Mucosa of stomach (tissue), 1 donor: ENCODE measurements at regions not wholly inside any gene's neighbourhood (a gene's known extent, or its start where the extent isn't known, plus 50 kb on each side); places are given as distances from the start of the nearest gene placed in this dataset.

Experiments
- H3K27me3 ChIP-seq: one replicate; pipeline ENCODE4 v1.7.0; 2013; ENCODE audit warnings: mild to moderate bottlenecking, low read length; ENCODE audit not compliant: control insufficient read depth, insufficient read depth
- H3K36me3 ChIP-seq: one replicate; pipeline ENCODE4 v1.7.0; 2013; ENCODE audit warnings: low read length; ENCODE audit not compliant: control insufficient read depth, insufficient read depth
- H3K4me1 ChIP-seq: one replicate; pipeline ENCODE4 v1.7.0; 2013; ENCODE audit warnings: mild to moderate bottlenecking, low read length; ENCODE audit not compliant: control insufficient read depth, insufficient read depth
- H3K4me3 ChIP-seq: one replicate; pipeline ENCODE4 v1.7.0; 2013; ENCODE audit warnings: low read length
- H3K9ac ChIP-seq: one replicate; pipeline ENCODE4 v1.7.0; 2013; ENCODE audit warnings: mild to moderate bottlenecking, low read length, moderate library complexity
- H3K9me3 ChIP-seq: one replicate; pipeline ENCODE4 v1.7.0; 2013; ENCODE audit warnings: mild to moderate bottlenecking, low read length, moderate library complexity; ENCODE audit not compliant: control insufficient read depth
- donor health status: Pancreatic carcinoma.

DNA sequence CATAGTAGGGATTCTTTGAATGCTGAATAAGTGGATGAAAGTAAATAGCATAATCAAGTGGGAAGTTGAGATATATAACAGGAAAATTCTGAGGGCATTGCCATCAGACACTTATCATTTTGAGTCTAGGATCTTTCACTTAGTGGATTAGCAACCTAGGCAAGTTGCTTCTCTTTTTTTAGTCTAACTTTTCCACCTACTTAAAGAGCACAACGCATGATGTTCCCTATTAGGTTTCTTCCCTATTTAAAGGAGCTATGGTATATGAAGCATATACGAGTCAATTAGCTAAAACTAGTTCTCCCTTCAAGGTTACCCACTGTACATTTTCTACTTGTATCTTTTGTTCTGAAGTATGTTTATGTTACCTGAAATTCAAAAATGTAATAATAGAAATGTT is 67.1 kb upstream of the HS3ST1 start:
- no peaks in the 10 kb centered on the region for H3K4me1 ChIP-seq
- no peak overlapping the region for H3K4me3 ChIP-seq
- no peaks in the 10 kb centered on the region for H3K27me3 ChIP-seq
- H3K9me3 ChIP-seq: no peaks in the 10 kb centered on the region
- no peaks in the 10 kb centered on the region for H3K36me3 ChIP-seq
- no peak overlapping the region for H3K9ac ChIP-seq

DNA sequence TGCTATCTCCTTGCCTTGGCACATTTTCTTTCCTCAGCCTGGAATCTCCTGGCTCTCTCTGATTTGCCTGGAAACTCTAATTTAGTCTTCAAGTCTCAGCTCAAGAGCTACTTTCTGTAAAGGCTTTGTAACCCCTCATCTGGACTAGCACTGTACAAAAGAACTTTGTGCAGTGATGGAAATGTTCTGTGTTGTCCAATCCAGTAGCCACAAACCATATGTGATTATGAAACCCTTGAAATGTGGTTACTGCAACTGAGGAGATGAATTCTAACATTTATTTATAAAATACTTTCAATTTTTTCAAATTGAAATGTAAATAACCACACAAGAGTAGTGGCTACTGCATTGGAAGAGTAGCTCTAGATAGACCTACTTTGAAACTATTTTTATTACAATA is 66.6 kb upstream of the HS3ST1 start:
- no peak overlapping the region for H3K9ac ChIP-seq
- no peaks in the 10 kb centered on the region for H3K27me3 ChIP-seq
- H3K4me3 ChIP-seq: no peak overlapping the region
- no peaks in the 10 kb centered on the region for H3K36me3 ChIP-seq
- no peaks in the 10 kb centered on the region for H3K4me1 ChIP-seq
- no peaks in the 10 kb centered on the region for H3K9me3 ChIP-seq

DNA sequence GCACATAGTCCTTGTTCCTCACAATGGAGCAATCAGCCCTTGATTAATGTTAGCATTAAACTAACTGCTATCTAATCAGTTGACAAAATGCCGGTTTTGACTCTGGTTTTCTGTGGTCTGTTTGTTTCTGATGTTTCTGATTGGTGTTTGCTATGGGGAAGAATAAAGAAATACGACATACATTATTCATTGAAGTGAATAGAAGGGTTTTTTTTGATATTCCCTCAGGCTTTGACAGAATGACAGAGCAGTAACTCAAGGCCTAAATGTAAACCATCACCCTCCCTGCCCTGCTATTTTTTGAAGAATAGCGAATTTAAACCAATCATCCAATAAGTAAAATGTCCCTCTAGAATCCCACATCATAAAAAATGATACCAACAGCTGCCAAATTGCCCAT is 65.5 kb upstream of the HS3ST1 start:
- H3K4me1 ChIP-seq: no peaks in the 10 kb centered on the region
- H3K9me3 ChIP-seq: no peaks in the 10 kb centered on the region
- H3K4me3 ChIP-seq: no peak overlapping the region
- H3K9ac ChIP-seq: no peak overlapping the region
- H3K27me3 ChIP-seq: no peaks in the 10 kb centered on the region
- H3K36me3 ChIP-seq: no peaks in the 10 kb centered on the region

DNA sequence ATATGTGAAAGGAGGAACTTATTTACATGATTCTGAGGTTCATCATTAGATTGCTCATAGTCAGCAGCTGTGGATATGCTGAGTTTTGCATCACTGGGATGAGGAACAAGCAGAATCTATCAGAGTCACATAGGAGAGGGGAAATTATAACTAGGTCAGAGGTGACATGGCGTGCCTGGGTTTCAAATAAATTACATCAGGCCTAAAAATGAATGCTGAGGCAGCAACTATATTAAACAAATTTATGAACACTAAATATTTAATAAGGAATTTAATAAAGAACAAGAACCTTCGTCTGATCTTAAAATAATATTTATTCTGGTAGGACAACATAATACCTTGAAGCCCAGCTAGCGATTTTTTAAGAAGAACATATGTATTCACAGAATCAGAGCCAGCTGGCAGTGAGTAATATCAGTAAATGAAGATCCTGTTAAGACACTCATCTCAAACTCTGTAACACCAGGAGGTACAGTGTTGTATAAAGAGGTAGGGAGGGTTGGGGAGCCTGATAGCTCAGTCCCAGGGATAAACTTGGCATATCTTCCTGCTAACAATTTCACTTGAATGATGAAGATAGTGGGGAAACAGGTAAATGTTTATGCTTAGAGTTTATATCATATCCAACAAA is 60.9 kb upstream of the HS3ST1 start:
- Histone ChIP-seq H3K9me3 (no peaks in the 10 kb centered on the region), H3K4me1 (peaks cover 22% of the 10 kb centered on the region), H3K36me3 (no peaks in the 10 kb centered on the region), H3K27me3 (no peaks in the 10 kb centered on the region), H3K9ac (no peak overlapping the region), H3K4me3 (no peak overlapping the region)

DNA sequence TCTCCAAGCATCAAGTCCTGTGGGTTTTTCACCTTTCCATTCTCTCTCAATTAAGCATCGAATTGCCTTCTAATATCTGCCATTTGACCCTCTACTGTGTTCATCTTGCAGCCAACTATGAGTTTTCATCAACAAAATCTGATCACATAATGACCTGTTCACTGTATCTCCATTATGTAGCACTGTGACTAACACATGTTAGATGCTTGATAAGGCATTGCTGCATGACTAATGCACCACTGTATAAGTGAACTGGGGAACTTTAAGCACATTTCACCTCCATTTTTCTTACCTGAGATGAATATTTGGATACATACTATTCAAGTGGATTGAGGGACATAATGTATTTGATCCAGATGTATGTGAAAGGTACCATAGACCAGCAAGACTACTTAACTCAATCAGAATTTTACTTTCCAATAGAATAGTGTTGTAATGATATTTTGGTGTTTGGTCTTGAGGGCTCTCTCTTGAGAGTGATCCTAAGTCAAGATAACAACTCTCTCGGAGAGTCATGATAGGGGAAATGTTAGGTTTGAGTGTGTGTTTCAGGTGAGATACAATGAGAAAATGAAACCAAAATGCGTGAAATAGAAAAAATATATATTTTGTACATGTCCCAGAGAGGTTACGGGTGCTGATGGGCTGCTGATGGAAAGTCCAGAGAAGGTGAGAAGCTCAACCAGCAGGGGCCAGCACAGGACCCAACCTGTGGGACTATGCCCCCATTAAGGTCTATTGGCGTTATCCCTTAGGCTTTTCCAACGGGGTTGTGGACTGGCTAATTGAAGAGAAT is 60.2 kb upstream of the HS3ST1 start:
- H3K36me3 ChIP-seq: no peaks in the 10 kb centered on the region
- H3K9me3 ChIP-seq: no peaks in the 10 kb centered on the region
- H3K9ac ChIP-seq: no peak overlapping the region
- no peaks in the 10 kb centered on the region for H3K27me3 ChIP-seq
- peaks cover 24% of the 10 kb centered on the region for H3K4me1 ChIP-seq
- no peak overlapping the region for H3K4me3 ChIP-seq

DNA sequence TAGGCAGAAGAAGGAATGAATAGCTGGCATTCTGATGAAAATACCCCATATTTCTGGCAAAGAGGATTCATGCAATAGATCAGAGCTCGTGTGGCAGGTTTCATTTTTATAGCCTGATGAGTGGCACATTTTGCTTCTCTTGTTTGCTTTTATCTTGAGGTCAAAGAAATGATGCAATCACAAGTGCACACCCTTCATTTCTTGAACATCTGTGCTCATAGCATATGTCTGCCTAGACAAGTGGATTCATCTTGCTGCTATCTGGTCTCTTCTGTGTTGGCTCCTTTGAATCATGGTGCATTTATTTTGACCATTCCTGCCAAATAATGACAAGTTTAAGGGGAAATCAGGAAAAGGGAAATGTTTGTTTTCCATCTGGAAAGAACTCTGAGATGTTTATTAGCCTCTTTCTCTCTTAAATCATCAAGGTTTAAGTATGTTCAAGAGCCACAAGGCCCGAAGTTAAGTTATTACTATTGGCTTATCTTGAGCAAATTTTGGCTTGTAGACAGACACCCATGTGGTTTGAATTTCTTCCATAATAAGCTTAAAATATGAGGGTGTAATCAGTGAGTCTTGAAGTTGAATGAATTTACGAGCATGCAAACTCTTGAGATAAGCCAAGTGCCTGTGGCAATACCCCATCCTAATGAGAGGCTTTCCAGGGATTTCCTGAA is 59.3 kb upstream of the HS3ST1 start:
- peaks cover 24% of the 10 kb centered on the region for H3K4me1 ChIP-seq
- no peak overlapping the region for H3K9ac ChIP-seq
- no peaks in the 10 kb centered on the region for H3K36me3 ChIP-seq
- no peak overlapping the region for H3K4me3 ChIP-seq
- H3K27me3 ChIP-seq: no peaks in the 10 kb centered on the region
- no peaks in the 10 kb centered on the region for H3K9me3 ChIP-seq

DNA sequence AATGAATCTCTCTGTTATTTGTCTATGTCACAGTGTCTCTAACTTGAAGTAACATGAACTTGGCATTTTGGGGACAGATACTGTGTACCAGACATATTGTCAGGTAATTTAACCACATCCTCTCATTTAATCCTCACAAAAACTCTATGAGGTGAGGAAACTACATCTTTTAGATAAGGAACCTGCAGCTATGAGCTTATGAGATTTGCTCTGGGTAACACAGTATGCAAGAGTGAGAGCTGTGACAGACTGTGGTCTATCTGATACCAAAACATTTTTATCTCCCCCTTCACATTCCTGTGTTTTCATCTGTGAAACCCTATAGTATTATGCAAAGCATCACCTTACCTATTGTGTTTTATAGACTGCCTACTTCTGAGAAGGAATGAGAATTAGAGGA is 58.4 kb upstream of the HS3ST1 start:
- Histone ChIP-seq H3K9me3 (no peaks in the 10 kb centered on the region), H3K4me3 (no peak overlapping the region), H3K9ac (no peak overlapping the region), H3K4me1 (peaks cover 24% of the 10 kb centered on the region), H3K27me3 (no peaks in the 10 kb centered on the region), H3K36me3 (no peaks in the 10 kb centered on the region)

DNA sequence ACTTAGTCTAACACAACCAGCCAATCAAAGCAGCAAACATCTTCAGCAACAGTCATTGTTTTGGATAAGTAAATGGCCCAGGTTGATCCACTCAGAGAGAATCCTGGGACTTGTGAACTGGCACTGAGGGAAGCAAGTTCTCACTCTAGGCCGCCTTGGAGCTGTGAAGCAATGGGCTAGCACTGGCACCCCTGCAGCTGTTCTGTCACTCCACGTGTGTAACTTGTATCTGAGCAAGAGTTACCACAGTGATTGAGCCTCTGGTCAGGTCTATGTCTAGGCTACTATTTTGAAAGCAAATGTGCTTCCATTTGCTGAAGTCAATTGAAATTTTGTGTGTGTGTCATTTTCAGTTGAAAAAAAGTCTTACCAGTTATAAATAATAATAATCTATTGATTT is 57.2 kb upstream of the HS3ST1 start:
- Histone ChIP-seq H3K9me3 (no peaks in the 10 kb centered on the region), H3K4me1 (peaks cover 24% of the 10 kb centered on the region), H3K9ac (no peak overlapping the region), H3K36me3 (no peaks in the 10 kb centered on the region), H3K4me3 (no peak overlapping the region), H3K27me3 (no peaks in the 10 kb centered on the region)

DNA sequence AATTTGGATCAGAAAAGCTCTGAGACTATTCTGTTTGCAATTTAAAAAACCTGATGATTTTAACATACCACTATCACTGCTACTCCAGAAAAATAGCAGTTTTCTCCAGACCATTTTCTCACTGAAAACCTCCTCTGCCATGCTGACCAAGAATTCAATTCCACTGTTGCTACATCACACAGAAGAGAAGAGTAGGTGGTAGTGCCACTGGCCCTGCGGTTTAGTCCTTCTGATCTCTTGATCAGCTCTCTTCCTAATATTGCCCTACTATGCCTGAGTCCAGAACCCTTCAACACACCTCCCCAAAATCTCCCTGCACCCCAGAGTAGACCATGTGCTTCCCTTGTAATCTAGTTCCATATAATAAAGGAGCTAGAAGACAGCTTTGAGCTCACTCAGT is 55.8 kb upstream of the HS3ST1 start:
- Histone ChIP-seq H3K9me3 (no peaks in the 10 kb centered on the region), H3K9ac (no peak overlapping the region), H3K4me3 (no peak overlapping the region), H3K27me3 (no peaks in the 10 kb centered on the region), H3K36me3 (no peaks in the 10 kb centered on the region), H3K4me1 (peaks cover 24% of the 10 kb centered on the region)

DNA sequence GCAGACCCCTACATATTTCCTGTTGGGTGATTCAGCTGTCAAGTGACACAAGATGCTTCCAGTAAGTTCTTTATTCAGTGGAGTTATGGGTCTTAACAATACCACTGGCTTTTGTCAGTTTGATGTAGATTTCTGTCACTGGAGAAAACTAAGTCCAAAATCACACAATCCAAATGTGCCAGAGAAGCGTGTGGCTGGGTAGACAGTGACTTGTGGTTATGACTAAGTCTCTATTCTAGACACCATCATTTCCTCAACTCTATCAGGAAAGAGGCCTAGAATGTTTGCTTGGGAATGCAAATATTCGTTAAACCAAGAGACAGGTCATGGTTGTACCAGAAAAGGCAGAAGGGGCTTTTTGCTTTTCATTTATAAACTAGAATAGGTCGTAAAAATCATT is 54.4 kb upstream of the HS3ST1 start:
- Histone ChIP-seq H3K27me3 (no peaks in the 10 kb centered on the region), H3K4me3 (no peak overlapping the region), H3K9ac (no peak overlapping the region), H3K4me1 (peaks cover 15% of the 10 kb centered on the region), H3K9me3 (no peaks in the 10 kb centered on the region), H3K36me3 (no peaks in the 10 kb centered on the region)

DNA sequence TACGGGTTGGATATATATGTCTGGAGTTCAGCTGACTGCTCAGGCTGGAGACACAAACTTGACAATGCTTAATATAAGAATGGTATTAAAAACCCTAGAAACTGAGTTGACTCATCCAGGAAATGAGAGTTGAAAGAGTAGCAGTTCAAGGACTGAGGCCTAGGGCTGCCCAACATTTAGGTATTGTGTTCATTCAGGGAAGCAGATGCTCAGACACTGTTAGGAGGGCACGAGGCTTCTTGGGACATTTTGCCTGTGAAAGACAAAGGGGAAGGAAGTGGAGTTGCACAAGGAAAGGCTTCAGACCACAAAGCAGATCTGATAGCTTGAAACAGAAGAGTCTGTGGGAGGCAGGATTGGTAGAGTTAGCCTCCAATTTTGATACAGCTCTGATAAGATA is 52.0 kb upstream of the HS3ST1 start:
- Histone ChIP-seq H3K27me3 (no peaks in the 10 kb centered on the region), H3K36me3 (no peaks in the 10 kb centered on the region), H3K4me1 (peaks cover 12% of the 10 kb centered on the region), H3K9ac (no peak overlapping the region), H3K4me3 (no peak overlapping the region), H3K9me3 (no peaks in the 10 kb centered on the region)
